KBM-7 (cell line): ENCODE measurements at regions not wholly inside any gene's neighbourhood (a gene's known extent, or its start where the extent isn't known, plus 50 kb on each side); places are given as distances from the start of the nearest gene placed in this dataset.
A peak's percentile ranks its signal among the peaks of the same experiment; 100 is the strongest.

Source experiments
- DNase-seq: peaks from one replicate; pipeline ENCODE4 v3.0.0-alpha.2; 2015
- in situ Hi-C: fragments of 300-500 bp; cut with MboI; formaldehyde crosslinking; loops from 2 replicates; pipeline ENCODE4 v1.14.3; 2020; ENCODE audit warnings: low sequenced_read_pairs, low pct_unique_long_range_greater_than_20kb, mixed read lengths

DNA sequence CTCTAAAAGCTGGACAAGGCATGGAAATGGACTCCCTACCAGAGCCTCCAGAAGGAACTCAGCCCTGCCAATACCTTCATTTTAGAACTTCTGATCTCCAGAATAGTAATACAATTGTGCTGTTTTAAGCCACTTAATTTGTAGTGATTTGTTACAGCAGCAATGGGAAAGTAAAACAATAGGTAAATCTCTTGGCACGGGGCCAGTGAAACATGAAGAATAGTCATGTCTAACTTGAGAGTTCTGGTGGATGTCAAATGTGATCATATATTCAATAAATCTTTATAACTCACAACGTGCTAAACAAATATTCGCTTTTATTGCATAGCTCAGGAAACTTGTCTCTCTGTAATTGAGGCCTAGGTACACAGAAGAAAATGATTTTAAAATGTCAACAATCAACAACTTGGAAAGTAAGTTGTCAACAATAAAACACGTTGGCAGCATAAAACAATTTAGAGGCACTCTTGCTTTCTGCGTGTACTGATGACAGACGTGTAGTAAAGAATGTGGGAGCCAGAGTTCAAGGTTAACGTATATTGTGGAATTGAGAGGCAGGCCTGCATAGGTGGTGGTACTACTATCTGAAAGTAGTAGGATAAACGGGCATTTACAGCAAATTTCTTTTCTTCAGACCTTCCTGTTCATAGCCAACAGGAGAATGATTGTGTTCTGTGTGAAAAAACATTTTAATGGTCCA, 140.5 kb upstream of the OPRM1 start:
- in situ Hi-C loops: no loop called here
- no peak for DNase-seq

- in situ Hi-C loops: no loop called here
- DNase-seq: no peak
Observed at GRCh38 chr6:153882411-153882810, 156.6 kb upstream of the OPRM1 start.

DNA sequence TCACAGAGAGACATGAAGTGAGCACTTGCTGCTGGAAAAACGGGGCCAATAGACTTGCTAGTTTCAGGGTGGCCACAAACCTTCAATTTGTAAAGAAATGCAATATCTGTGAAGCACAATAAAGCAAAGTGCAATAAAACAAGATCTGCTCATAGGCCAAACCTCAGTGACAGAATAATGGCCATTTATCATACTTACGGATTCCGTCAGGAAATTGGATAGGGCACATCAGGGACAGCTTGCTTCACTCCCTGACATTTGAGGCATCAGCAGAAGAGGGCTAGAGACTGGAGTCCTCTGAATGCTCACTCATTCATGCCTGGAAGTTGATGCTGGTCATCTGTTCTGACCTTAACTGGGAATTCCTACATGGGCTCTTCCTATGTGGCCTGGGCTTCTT, 165.5 kb upstream of the OPRM1 start:
- in situ Hi-C loops: no loop called here
- DNase-seq: no peak

- no peak for DNase-seq
- in situ Hi-C loops: no loop called here
Observed at GRCh38 chr6:153872946-153873345, 166.1 kb upstream of the OPRM1 start.

DNA sequence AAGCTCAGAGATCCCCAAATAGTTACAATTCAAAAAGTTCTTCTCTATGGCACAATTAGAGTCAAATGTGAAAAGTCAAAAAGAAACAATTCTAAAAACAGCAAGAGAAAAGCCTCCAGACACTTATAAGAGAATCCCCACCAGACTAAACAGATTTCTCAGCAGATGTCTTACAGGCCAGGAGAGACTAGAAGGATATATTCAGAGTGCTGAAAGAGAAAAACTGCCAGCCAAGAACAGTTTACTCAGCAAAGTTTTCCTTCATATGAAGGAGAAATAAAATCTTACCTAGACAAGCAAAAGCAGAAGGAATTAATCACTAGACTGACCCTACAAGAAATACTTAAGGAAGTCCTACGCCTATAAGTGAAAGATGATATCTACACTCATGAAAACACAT, 176.1 kb upstream of the OPRM1 start:
- in situ Hi-C loops: no loop called here

DNA sequence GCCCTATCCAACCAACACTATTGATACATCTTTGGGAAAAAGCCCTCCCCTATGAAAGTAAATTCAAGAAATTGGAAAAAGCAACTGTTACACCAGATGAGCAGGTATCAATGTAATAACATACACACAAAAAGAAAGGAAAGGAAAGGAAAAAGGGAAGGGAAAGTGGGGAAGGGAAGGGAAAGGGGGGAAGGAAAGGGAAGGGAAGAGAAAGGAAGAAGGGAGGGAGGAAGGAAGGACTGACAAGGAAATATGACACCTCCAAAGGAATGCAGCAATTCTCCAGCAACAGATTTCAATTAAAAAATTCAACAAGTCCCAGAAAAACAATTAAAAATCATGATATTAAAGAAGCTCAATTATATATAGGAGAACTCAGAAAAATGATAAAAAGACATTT, 176.9 kb upstream of the OPRM1 start:
- DNase-seq: no peak
- in situ Hi-C loops: no loop called here

More for the DNA sequence above, 176.1 kb upstream of the OPRM1 start:
- DNase-seq: no peak

- in situ Hi-C loops: no loop called here
- DNase-seq: peak; percentile 5
Observed at GRCh38 chr6:153858529-153858928, 180.5 kb upstream of the OPRM1 start.

GRCh38 chr6:153856929-153857376, 182.1 kb upstream of the OPRM1 start:
- no peak for DNase-seq
- in situ Hi-C loops: no loop called here

DNA sequence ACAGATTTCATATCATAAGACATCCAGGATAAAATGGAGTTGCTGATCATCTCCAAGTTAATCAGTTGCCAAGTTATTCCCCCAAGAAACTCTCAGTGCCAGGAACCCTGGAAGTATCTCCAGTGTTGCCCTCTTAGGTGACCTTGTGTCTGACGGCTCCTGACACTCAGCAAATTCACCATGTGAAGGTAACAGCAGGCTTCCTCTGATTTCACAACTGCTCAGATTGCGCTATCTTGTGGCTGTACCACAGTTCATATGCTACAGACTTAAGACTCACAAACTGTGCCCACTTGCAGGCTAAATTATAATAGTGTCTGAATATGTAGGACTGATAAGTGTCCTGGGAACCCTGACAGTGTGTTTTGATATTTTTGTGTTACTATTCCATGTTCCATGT, 186.6 kb upstream of the OPRM1 start:
- DNase-seq: no peak
- in situ Hi-C loops: no loop called here

GRCh38 chr6:153852034-153852433, 187.0 kb upstream of the OPRM1 start:
- in situ Hi-C loops: no loop called here
- DNase-seq: no peak

DNA sequence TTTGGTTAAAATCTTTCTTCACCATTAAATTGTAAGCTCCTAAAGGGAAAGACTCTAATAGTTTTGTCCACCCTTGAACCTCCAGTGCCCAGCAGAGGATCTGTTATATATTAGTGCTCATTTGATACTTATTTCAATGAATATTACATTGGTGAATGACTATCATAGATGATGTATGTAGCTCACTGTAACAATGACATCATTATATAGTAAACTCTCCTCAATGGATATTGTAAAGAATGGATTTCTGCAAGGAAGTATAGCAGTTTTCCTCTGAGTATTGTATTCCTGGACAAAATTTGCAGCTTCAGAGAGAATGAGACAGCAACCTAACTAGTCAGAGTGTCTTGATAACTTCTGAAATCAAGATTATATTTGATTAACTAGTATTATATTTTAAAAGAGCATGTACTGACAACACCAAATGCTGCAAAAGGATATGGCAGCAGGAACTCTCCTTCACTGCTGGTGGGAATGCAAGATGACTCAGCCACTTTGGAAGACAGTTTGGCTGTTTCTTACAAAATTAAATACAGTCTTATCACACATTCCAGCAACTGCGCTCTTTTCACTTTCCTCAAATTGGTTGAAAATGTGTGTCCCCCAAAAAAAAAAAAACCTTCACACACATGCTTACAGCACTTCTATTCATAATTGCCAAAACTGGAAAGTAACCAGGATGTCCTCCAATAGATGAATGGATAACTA, 189.8 kb upstream of the OPRM1 start:
- DNase-seq: no peak
- in situ Hi-C loops: no loop called here

- no peak for DNase-seq
- in situ Hi-C loops: no loop called here
Observed at GRCh38 chr6:153843420-153843819, 195.6 kb upstream of the OPRM1 start.

DNA sequence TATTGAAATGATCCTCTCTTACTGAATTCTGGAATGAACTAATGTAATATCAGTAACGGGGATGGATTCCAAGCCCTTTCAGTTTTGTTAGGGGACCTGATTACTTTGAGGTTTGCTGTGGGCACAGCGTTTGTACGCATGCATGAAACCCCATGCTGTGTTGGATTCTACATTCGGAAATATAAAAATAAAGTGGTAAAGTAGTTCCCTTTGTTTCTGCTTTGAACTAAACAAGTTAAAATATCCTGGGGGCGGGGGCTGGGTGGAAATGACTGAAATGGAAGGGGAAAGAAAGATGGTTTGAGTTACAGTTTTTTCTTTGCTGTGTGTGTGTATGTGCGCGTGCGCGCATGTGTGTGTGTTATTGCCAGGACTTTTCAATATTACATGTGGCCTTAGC, 196.5 kb upstream of the OPRM1 start:
- in situ Hi-C loops: no loop called here
- no peak for DNase-seq

- in situ Hi-C loops: no loop called here
- no peak for DNase-seq
Observed at GRCh38 chr6:153840039-153840850, 198.8 kb upstream of the OPRM1 start.

DNA sequence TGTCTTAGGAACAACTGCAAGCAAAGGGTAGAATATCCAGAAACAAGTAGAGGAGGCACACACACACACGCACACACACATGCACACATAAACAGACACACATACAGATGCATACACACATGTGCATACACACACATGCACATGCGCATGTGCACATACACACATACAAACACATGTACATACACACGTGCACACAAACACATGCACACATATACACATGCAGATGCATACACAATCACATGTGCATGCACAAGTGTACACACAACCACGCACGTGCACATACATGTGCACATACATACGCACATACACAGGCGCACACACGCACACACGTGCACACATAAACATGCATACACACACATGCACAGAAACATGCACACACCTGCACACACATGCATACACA, 206.5 kb upstream of the OPRM1 start:
- DNase-seq: no peak
- in situ Hi-C loops: no loop called here

- no peak for DNase-seq
- in situ Hi-C loops: no loop called here
Observed at GRCh38 chr6:153831350-153832078, 207.5 kb upstream of the OPRM1 start.

GRCh38 chr6:153817173-153817572, 221.9 kb upstream of the OPRM1 start:
- in situ Hi-C loops: no loop called here
- DNase-seq: no peak

DNA sequence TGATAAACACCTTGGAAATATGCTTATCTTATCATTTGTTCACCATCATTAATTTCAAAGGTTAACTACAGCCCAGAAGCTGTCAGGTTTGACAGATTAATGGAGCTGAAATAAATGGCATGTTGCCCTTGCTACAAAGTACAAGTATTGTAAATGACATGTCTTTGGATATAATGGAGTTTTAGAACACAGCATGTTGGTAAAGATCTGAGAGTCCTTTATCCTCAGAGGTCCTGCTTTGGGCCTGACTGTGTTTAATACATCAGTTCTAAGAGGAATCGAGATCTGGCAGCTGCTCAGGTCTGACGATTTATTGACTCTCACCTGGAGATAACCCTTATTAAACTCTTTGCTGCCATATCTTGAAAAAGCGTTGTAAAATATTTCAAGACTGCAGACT, 222.7 kb upstream of the OPRM1 start:
- in situ Hi-C loops: no loop called here

DNA sequence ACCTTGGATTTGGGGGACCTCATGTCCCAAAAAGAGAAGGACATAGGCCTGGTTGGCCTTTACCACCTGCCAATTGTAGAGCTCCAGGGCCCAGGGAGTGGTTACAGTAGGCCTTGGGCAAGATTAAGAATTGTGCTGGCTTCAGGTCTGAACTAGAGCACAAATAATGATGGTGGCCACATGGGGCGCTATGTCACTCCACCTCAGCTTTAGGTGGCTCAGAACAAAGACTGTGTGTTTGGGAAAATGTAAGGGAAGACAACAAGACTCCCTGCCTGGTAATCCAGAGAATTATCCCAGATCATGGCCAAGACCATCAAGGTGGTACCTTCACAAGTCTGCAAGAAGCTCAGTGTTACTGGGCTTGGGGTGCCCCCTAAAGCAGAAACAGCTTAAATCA, 224.9 kb upstream of the OPRM1 start:
- in situ Hi-C loops: no loop called here
- DNase-seq: no peak

More for the DNA sequence above, 222.7 kb upstream of the OPRM1 start:
- DNase-seq: no peak
